IMR-90 (cell line): ENCODE measurements at regions not wholly inside any gene's neighbourhood (a gene's known extent, or its start where the extent isn't known, plus 50 kb on each side); places are given as distances from the start of the nearest gene placed in this dataset.

Experiments
- ATAC-seq: fragments of 200-7000 bp; cut with Tn5 transposase; 2 replicates; pipeline ENCODE4 v1.9.1; 2020; ENCODE audit warnings: low read depth, mild to moderate bottlenecking, moderate library complexity
- BruUV-seq: library from RNA; stranded (reverse); fragments of 400-500 nt; replicated peaks from 2 replicates; lab custom pipeline; 2021; lab: Mats Ljungman, UMichigan
- CTCF ChIA-PET: fragments of 300-600 bp; formaldehyde crosslinking; extraction: SDS; loops from one replicate; lab custom pipeline; 2021; ENCODE audit warnings: antibody characterized with exemption; lab: Yijun Ruan, JAX
- POLR2A ChIA-PET: fragments of 300-600 bp; sonication (Branson Sonifier 250); formaldehyde crosslinking; loops from one replicate; lab custom pipeline; 2022; ENCODE audit warnings: antibody characterized with exemption; ENCODE audit not compliant: unreplicated experiment; lab: Charles Lee
- DNase-seq: peaks from one replicate; pipeline ENCODE4 v3.0.0; 2013
- H2AFZ ChIP-seq: replicated peaks from 2 replicates; pipeline ENCODE3; 2013; ENCODE audit warnings: low read length, mild to moderate bottlenecking; ENCODE audit not compliant: poor library complexity
- H2AK5ac ChIP-seq: 2 replicates; pipeline ENCODE4 v1.6.1; 2013; ENCODE audit warnings: low read depth, low read length, inconsistent platforms
- H2AK9ac ChIP-seq: replicated peaks from 2 replicates; pipeline ENCODE3; 2013; ENCODE audit warnings: mild to moderate bottlenecking, low read depth, low read length, moderate library complexity; ENCODE audit not compliant: poor library complexity
- H2BK120ac ChIP-seq: 2 replicates; pipeline ENCODE4 v1.6.1; 2013; ENCODE audit warnings: low read depth, low read length, inconsistent platforms
- H2BK15ac ChIP-seq: 3 replicates; pipeline ENCODE4 v1.6.1; 2013; ENCODE audit warnings: low read depth, low read length, inconsistent platforms
- H2BK20ac ChIP-seq: 2 replicates; pipeline ENCODE4 v1.6.1; 2013; ENCODE audit warnings: low read depth, mild to moderate bottlenecking, inconsistent platforms, low read length, moderate library complexity
- H2BK5ac ChIP-seq: 2 replicates; pipeline ENCODE4 v1.6.1; 2013; ENCODE audit warnings: mild to moderate bottlenecking, low read depth, low read length, inconsistent platforms; ENCODE audit not compliant: poor library complexity, severe bottlenecking
- H3K14ac ChIP-seq: replicated peaks from 2 replicates; pipeline ENCODE4 v1.6.1; 2013; ENCODE audit warnings: low read depth, low read length, inconsistent platforms
- H3K18ac ChIP-seq: 2 replicates; pipeline ENCODE4 v1.6.1; 2013; ENCODE audit warnings: low read depth, low read length, control low read depth
- H3K23ac ChIP-seq: 2 replicates; pipeline ENCODE4 v1.6.1; 2013; ENCODE audit warnings: low read depth, low read length, inconsistent platforms
- H3K27ac ChIP-seq: 2 replicates; pipeline ENCODE4 v1.5.1; 2013; ENCODE audit warnings: mild to moderate bottlenecking, control low read depth, low read length; ENCODE audit not compliant: insufficient read depth
- H3K27me3 ChIP-seq: 2 replicates; pipeline ENCODE4 v1.6.1; 2013; ENCODE audit warnings: low read length; ENCODE audit not compliant: control insufficient read depth, insufficient read depth
- H3K36me3 ChIP-seq: 2 replicates; pipeline ENCODE4 v1.6.1; 2013; ENCODE audit warnings: low read length, mixed read lengths; ENCODE audit not compliant: control insufficient read depth, insufficient read depth
- H3K4ac ChIP-seq: 2 replicates; pipeline ENCODE4 v1.6.1; 2013; ENCODE audit warnings: low read depth, low read length, inconsistent platforms
- H3K4me1 ChIP-seq: 2 replicates; pipeline ENCODE4 v1.6.1; 2013; ENCODE audit warnings: low read length, mixed read lengths; ENCODE audit not compliant: control insufficient read depth, insufficient read depth
- H3K4me2 ChIP-seq: 2 replicates; pipeline ENCODE4 v1.6.1; 2013; ENCODE audit warnings: low read depth, mild to moderate bottlenecking, control low read depth, low read length, moderate library complexity
- H3K4me3 ChIP-seq: 2 replicates; pipeline ENCODE4 v1.5.1; 2013; ENCODE audit warnings: low read depth, mild to moderate bottlenecking, control low read depth, low read length, moderate library complexity; ENCODE audit not compliant: insufficient read depth
- H3K56ac ChIP-seq: 2 replicates; pipeline ENCODE4 v1.6.1; 2013; ENCODE audit warnings: low read length, inconsistent platforms; ENCODE audit not compliant: insufficient read depth; ENCODE audit errors: extremely low read depth
- H3K79me1 ChIP-seq, 2 experiments: 2 replicates each; pipeline ENCODE4 v1.6.1; 2013; ENCODE audit warnings: low read length in 2 of 2, inconsistent platforms in 1 of 2, low read depth in 1 of 2
- H3K9ac ChIP-seq: 2 replicates; pipeline ENCODE4 v1.6.1; 2013; ENCODE audit warnings: low read depth, low read length, control low read depth
- H3K9me1 ChIP-seq: 2 replicates; pipeline ENCODE4 v1.6.1; 2013; ENCODE audit warnings: low read length, inconsistent platforms; ENCODE audit not compliant: insufficient read depth
- H3K9me3 ChIP-seq: 2 replicates; pipeline ENCODE4 v1.6.1; 2013; ENCODE audit warnings: low read length; ENCODE audit not compliant: control insufficient read depth, insufficient read depth
- H4K20me1 ChIP-seq: 2 replicates; pipeline ENCODE4 v1.6.1; 2013; ENCODE audit warnings: low read length, inconsistent platforms; ENCODE audit not compliant: insufficient read depth
- H4K5ac ChIP-seq: 2 replicates; pipeline ENCODE4 v1.6.1; 2013; ENCODE audit warnings: mild to moderate bottlenecking, low read depth, low read length, control low read depth
- H4K8ac ChIP-seq, 2 experiments: 2 replicates each; pipeline ENCODE4 v1.6.1; 2013; ENCODE audit warnings: low read depth in 2 of 2, low read length in 2 of 2, control low read depth in 1 of 2, inconsistent platforms in 1 of 2
- H4K91ac ChIP-seq: 2 replicates; pipeline ENCODE4 v1.6.1; 2013; ENCODE audit warnings: low read depth, low read length, inconsistent platforms; ENCODE audit not compliant: insufficient read depth
- BHLHE40 ChIP-seq: fragments of 150-350 bp; IDR thresholded peaks from 2 replicates; pipeline ENCODE4 v1.6.1; 2016; ENCODE audit warnings: mild to moderate bottlenecking, low read depth, low read length
- CEBPB ChIP-seq: IDR thresholded peaks from 2 replicates; pipeline ENCODE4 v1.6.1; 2012; ENCODE audit warnings: low read depth, low read length, improper control_type of control experiment
- NFE2L2 ChIP-seq: fragments of 150-350 bp; IDR thresholded peaks from 2 replicates; pipeline ENCODE4 v1.6.1; 2016; ENCODE audit warnings: low read depth, mild to moderate bottlenecking, low read length
- POLR2A ChIP-seq: IDR thresholded peaks from 2 replicates; pipeline ENCODE4 v1.6.1; 2012; ENCODE audit warnings: mild to moderate bottlenecking, low read depth, low read length
- RAD21 ChIP-seq: IDR thresholded peaks from 2 replicates; pipeline ENCODE4 v1.6.1; 2012; ENCODE audit warnings: low read length, improper control_type of control experiment
- WGBS, 2 experiments: methylation state at CpG; one replicate each; pipeline versions ENCODE4 v1.1.5 to v1.1.7; 2013; ENCODE audit warnings: missing lambda C conversion rate in 2 of 2; ENCODE audit not compliant: insufficient read length in 1 of 2; ENCODE audit errors: extremely low coverage in 2 of 2; 5-methylcytosine and 5-hydroxymethylcytosine counted together
- dilution Hi-C: fragments of 300-500 bp; cut with HindIII; formaldehyde crosslinking; loops from one replicate; pipeline ENCODE4 v1.14.3; 2018; ENCODE audit warnings: low sequenced_read_pairs; ENCODE audit not compliant: unreplicated experiment
- in situ Hi-C: fragments of 300-500 bp; cut with MboI; formaldehyde crosslinking; loops from 3 replicates; pipeline ENCODE4 v1.14.3; 2019; ENCODE audit warnings: low sequenced_read_pairs, inconsistent platforms, mixed read lengths
- intact Hi-C: fragments of 100-400 bp; cut with micrococcal nuclease; formaldehyde crosslinking; loops from 2 replicates; pipeline ENCODE4 v1.10.0; 2022
- TF ChIP-seq, protein P1 (sequence below): fragments of 150-350 bp; IDR thresholded peaks from 2 replicates; pipeline ENCODE4 v1.6.1; 2017; ENCODE audit warnings: mild to moderate bottlenecking, antibody characterized with exemption, low read length, low read depth

GRCh38 chr5:110838961-110839360, 100.2 kb downstream of the SLC25A46 start:
- Histone ChIP-seq H3K4me2 (no peak overlapping the region), H4K91ac (no peak overlapping the region), H3K27ac (no peak overlapping the region), H2AFZ (no peak overlapping the region), H4K5ac (no peak overlapping the region), H4K20me1 (no peaks in the 10 kb centered on the region), H3K27me3 (no peaks in the 10 kb centered on the region), H3K14ac (no peak overlapping the region), H3K9me3 (no peaks in the 10 kb centered on the region), H2BK15ac (no peak overlapping the region), H3K23ac (no peak overlapping the region), H3K9me1 (0 out of 2 replicates have a peak, but pooled peaks cover 5% of the 10 kb centered on the region), H3K79me1 (no peaks in the 10 kb centered on the region), H2BK120ac (no peak overlapping the region), H3K4ac (no peak overlapping the region), H3K18ac (no peak overlapping the region), H3K36me3 (no peaks in the 10 kb centered on the region), H3K4me3 (no peak overlapping the region), H2AK9ac (no peak overlapping the region), H2BK5ac (no peak overlapping the region), H2AK5ac (no peak overlapping the region), H3K56ac (no peak overlapping the region), H2BK20ac (no peak overlapping the region), H3K9ac (no peak overlapping the region), H4K8ac (no peak overlapping the region), H3K4me1 (peaks cover 3% of the 10 kb centered on the region; the same call in 1 of the 2 replicates)
- BruUV-seq = no TSS peak
- ChIA-PET CTCF (no interaction called here), POLR2A (no interaction called here)
- in situ Hi-C loops (no loop called here), intact Hi-C loops (no loop called here), dilution Hi-C loops (no loop called here)
- no peak for ATAC-seq
- no peak for DNase-seq
- TF ChIP-seq, protein P1, sequence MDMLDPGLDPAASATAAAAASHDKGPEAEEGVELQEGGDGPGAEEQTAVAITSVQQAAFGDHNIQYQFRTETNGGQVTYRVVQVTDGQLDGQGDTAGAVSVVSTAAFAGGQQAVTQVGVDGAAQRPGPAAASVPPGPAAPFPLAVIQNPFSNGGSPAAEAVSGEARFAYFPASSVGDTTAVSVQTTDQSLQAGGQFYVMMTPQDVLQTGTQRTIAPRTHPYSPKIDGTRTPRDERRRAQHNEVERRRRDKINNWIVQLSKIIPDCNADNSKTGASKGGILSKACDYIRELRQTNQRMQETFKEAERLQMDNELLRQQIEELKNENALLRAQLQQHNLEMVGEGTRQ = no peak
- TF ChIP-seq POLR2A (no peak), BHLHE40 (no peak), RAD21 (no peak), CEBPB (no peak), NFE2L2 (no peak)
- no CpG with 5 or more reads among the region's 3 CpGs for WGBS, 2 experiments
